ENCODE measurements at regions not wholly inside any gene's neighbourhood (a gene's known extent, or its start where the extent isn't known, plus 50 kb on each side); places are given as distances from the start of the nearest gene placed in this dataset.

DNA sequence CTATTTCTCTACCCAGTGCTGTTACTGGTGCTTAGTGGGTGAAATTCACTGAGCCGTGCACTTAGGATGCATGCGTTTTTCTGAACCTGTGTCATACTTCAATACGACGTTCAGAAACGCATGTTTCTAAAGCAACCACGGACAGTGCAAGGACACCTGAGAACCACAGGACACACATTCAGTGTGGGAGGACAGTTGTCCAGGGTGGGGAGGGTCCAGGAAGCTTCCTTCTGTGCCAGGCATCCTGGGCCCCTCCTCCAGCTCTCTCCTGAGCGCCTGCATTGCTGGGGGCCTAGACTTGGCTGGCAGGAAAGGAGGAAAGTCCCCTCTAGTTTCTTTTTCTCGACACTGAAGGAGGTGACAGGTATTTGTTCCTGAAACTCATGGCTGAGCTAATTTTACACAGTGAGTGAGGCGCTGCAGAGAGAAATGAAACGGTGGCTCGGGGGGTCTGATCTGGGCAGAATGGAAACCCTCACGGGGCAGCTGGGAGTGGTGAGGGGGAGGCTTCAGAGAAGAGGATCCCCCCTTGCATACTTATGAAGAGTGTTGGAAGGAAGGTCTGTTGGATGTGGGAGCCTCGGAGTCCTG, 89.9 kb downstream of the IRF8 start (continued):
- TF ChIP-seq, protein P1, sequence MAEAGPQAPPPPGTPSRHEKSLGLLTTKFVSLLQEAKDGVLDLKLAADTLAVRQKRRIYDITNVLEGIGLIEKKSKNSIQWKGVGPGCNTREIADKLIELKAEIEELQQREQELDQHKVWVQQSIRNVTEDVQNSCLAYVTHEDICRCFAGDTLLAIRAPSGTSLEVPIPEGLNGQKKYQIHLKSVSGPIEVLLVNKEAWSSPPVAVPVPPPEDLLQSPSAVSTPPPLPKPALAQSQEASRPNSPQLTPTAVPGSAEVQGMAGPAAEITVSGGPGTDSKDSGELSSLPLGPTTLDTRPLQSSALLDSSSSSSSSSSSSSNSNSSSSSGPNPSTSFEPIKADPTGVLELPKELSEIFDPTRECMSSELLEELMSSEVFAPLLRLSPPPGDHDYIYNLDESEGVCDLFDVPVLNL (IDR thresholded peaks at IDR 0.05; ENCODE audit: low read depth, low read length) = no peak
- TF ChIP-seq EED (IDR thresholded peaks at IDR 0.05; ENCODE audit: low read depth) (peak; percentile 94), ZNF24 (IDR thresholded peaks at IDR 0.05) (peak; percentile 45; the same call in 1 of the 2 replicates), RUNX3 (IDR thresholded peaks at IDR 0.05; ENCODE audit: low read length) (no peak), NFYA (IDR thresholded peaks at IDR 0.05; ENCODE audit: borderline replicate concordance, low read depth, low read length) (no peak), ZNF207 (IDR thresholded peaks at IDR 0.05; ENCODE audit: borderline replicate concordance) (no peak), ZSCAN29 (IDR thresholded peaks at IDR 0.05) (no peak), HDGF (IDR thresholded peaks at IDR 0.05) (peak; percentile 40; the same call in 1 of the 2 replicates), SIN3A (IDR thresholded peaks at IDR 0.05; ENCODE audit: low read depth, low read length) (no peak), BCL11A (IDR thresholded peaks at IDR 0.05; ENCODE audit: low read depth, low read length) (peak; percentile 61; the same call in 1 of the 2 replicates), PAX8 (IDR thresholded peaks at IDR 0.05) (no peak), RFX5 (IDR thresholded peaks at IDR 0.05; ENCODE audit: low read depth, low read length) (no peak), NR2C2 (IDR thresholded peaks at IDR 0.05; ENCODE audit: borderline replicate concordance, control insufficient read depth, insufficient read length, low read depth) (no peak), STAT1 (conservative IDR thresholded peaks at IDR 0.05) (no peak), SREBF2 (IDR thresholded peaks at IDR 0.05; ENCODE audit: low read length) (no peak)
- TF ChIP-seq, protein P2, sequence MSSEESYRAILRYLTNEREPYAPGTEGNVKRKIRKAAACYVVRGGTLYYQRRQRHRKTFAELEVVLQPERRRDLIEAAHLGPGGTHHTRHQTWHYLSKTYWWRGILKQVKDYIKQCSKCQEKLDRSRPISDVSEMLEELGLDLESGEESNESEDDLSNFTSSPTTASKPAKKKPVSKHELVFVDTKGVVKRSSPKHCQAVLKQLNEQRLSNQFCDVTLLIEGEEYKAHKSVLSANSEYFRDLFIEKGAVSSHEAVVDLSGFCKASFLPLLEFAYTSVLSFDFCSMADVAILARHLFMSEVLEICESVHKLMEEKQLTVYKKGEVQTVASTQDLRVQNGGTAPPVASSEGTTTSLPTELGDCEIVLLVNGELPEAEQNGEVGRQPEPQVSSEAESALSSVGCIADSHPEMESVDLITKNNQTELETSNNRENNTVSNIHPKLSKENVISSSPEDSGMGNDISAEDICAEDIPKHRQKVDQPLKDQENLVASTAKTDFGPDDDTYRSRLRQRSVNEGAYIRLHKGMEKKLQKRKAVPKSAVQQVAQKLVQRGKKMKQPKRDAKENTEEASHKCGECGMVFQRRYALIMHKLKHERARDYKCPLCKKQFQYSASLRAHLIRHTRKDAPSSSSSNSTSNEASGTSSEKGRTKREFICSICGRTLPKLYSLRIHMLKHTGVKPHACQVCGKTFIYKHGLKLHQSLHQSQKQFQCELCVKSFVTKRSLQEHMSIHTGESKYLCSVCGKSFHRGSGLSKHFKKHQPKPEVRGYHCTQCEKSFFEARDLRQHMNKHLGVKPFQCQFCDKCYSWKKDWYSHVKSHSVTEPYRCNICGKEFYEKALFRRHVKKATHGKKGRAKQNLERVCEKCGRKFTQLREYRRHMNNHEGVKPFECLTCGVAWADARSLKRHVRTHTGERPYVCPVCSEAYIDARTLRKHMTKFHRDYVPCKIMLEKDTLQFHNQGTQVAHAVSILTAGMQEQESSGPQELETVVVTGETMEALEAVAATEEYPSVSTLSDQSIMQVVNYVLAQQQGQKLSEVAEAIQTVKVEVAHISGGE (CRISPR knock-in tag; IDR thresholded peaks at IDR 0.05) = no peak
- TF ChIP-seq, protein P3, sequence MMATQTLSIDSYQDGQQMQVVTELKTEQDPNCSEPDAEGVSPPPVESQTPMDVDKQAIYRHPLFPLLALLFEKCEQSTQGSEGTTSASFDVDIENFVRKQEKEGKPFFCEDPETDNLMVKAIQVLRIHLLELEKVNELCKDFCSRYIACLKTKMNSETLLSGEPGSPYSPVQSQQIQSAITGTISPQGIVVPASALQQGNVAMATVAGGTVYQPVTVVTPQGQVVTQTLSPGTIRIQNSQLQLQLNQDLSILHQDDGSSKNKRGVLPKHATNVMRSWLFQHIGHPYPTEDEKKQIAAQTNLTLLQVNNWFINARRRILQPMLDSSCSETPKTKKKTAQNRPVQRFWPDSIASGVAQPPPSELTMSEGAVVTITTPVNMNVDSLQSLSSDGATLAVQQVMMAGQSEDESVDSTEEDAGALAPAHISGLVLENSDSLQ (IDR thresholded peaks at IDR 0.05) = peak; percentile 37; the same call in 1 of the 2 replicates
- TF ChIP-seq, protein P4, sequence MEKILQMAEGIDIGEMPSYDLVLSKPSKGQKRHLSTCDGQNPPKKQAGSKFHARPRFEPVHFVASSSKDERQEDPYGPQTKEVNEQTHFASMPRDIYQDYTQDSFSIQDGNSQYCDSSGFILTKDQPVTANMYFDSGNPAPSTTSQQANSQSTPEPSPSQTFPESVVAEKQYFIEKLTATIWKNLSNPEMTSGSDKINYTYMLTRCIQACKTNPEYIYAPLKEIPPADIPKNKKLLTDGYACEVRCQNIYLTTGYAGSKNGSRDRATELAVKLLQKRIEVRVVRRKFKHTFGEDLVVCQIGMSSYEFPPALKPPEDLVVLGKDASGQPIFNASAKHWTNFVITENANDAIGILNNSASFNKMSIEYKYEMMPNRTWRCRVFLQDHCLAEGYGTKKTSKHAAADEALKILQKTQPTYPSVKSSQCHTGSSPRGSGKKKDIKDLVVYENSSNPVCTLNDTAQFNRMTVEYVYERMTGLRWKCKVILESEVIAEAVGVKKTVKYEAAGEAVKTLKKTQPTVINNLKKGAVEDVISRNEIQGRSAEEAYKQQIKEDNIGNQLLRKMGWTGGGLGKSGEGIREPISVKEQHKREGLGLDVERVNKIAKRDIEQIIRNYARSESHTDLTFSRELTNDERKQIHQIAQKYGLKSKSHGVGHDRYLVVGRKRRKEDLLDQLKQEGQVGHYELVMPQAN (conservative IDR thresholded peaks at IDR 0.05) = peak; percentile 53
- TF ChIP-seq, protein P5, sequence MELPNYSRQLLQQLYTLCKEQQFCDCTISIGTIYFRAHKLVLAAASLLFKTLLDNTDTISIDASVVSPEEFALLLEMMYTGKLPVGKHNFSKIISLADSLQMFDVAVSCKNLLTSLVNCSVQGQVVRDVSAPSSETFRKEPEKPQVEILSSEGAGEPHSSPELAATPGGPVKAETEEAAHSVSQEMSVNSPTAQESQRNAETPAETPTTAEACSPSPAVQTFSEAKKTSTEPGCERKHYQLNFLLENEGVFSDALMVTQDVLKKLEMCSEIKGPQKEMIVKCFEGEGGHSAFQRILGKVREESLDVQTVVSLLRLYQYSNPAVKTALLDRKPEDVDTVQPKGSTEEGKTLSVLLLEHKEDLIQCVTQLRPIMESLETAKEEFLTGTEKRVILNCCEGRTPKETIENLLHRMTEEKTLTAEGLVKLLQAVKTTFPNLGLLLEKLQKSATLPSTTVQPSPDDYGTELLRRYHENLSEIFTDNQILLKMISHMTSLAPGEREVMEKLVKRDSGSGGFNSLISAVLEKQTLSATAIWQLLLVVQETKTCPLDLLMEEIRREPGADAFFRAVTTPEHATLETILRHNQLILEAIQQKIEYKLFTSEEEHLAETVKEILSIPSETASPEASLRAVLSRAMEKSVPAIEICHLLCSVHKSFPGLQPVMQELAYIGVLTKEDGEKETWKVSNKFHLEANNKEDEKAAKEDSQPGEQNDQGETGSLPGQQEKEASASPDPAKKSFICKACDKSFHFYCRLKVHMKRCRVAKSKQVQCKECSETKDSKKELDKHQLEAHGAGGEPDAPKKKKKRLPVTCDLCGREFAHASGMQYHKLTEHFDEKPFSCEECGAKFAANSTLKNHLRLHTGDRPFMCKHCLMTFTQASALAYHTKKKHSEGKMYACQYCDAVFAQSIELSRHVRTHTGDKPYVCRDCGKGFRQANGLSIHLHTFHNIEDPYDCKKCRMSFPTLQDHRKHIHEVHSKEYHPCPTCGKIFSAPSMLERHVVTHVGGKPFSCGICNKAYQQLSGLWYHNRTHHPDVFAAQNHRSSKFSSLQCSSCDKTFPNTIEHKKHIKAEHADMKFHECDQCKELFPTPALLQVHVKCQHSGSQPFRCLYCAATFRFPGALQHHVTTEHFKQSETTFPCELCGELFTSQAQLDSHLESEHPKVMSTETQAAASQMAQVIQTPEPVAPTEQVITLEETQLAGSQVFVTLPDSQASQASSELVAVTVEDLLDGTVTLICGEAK (IDR thresholded peaks at IDR 0.05; ENCODE audit: borderline replicate concordance) = no peak
- TF ChIP-seq, protein P6, sequence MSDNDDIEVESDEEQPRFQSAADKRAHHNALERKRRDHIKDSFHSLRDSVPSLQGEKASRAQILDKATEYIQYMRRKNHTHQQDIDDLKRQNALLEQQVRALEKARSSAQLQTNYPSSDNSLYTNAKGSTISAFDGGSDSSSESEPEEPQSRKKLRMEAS (IDR thresholded peaks at IDR 0.05; ENCODE audit: low read depth, low read length) = no peak; the same call in 1 of the 2 replicates

Data from GM12878 (cell line).